Fibroblast of gingiva (primary cell): ENCODE measurements at regions not wholly inside any gene's neighbourhood (a gene's known extent, or its start where the extent isn't known, plus 50 kb on each side); places are given as distances from the start of the nearest gene placed in this dataset.
"Not testable (repeated sequence)": the region's sequence is repeated elsewhere in the genome, so short reads cannot be mapped to it uniquely, and the experiment has no call there.

Source experiments
- DNase-seq: peaks from one replicate; pipeline ENCODE4 v3.0.0-alpha.2; 2011; ENCODE audit warnings: low read depth

DNA sequence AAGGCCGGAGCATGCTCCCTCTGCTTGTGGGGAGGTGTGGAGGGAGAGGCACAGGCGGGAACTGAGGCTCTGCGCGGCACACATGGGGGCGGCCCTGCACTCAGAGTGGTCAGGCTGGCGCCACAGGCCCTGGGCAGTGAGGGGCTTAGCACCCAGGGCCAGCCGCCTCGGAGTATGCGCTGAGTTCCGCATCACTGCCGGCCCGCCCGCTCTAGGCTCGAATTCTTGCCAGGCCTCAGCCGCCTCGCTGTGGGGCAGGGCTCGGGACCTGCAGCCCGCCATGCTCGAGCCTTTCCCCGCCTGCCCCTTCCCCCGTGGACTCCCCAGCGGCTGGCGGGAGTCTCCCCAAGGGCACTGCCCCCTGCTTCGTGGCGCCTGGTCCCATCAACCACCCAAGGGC is 905.9 kb downstream of the SPATA31A6 start:
- DNase-seq = not testable (repeated sequence)

- DNase-seq = not testable (repeated sequence)
Measured at GRCh38 chr9:43110376-43110775, 926.9 kb downstream of the SPATA31A6 start.

DNA sequence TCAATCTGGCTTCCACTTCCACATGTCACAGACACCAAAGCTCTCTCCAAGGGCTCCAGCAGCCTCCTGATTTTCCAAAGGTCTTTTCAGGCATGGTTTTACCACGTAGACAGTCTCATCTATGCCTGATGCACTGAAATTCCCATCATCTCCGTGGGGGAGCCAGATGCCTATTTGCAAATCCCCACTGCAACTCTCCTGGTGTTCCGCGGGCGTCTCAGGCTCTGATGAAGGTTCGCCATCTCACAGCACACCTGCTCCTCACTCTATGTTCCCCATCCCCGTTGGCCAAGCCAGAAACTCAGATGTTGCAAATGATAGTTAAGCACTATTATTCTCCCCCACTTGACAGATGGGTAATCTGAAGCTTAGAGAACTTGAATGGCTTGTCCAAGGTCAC is 929.4 kb downstream of the SPATA31A6 start:
- not testable (repeated sequence) for DNase-seq

GRCh38 chr9:43115813-43116229 is 932.4 kb downstream of the SPATA31A6 start:
- DNase-seq = peak; percentile 40

- DNase-seq = not testable (repeated sequence)
Measured at GRCh38 chr9:43118088-43118865, 934.8 kb downstream of the SPATA31A6 start.

GRCh38 chr9:43119565-43119964 is 936.1 kb downstream of the SPATA31A6 start:
- not testable (repeated sequence) for DNase-seq

GRCh38 chr9:43119978-43120377 is 936.5 kb downstream of the SPATA31A6 start:
- DNase-seq = not testable (repeated sequence)

- not testable (repeated sequence) for DNase-seq
Measured at GRCh38 chr9:43125894-43126293, 942.4 kb downstream of the SPATA31A6 start.

DNA sequence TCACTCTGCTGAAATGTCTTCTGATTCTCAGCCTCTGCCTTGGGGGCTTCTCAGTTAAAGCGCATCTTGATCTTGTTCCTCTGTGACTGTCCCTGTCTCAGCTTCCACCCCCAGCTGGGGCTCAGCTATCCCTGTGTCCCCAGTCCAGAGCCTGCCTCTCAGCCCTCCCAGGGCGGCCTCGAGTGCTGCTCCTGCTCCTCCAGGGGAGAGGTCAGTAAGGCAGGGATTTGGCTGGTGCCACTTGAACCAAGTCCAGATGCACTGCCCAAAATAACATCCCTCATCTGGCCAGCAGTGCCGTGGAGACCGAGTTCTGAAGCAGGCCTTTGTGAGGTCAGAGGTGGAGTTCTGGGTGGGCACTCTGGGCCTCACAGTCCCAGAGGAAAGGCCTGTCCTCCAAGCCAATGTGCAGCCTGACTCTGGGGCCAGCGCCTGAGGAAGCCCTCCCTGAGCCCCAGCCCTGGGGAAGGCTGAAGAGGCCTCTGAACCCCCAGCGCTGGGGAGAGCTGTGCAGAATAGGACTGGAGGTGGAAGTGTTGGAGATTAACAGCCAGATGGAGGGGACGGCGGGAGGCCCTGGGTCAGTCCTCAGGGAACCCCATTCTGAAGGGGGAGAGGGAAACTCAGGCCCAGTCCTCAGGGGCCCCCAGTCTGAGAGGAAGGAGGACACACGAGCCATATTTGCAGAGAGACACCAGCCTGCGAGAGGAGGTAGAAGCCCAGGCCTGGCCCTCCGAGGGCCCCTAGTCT is 943.7 kb downstream of the SPATA31A6 start:
- not testable (repeated sequence) for DNase-seq

DNA sequence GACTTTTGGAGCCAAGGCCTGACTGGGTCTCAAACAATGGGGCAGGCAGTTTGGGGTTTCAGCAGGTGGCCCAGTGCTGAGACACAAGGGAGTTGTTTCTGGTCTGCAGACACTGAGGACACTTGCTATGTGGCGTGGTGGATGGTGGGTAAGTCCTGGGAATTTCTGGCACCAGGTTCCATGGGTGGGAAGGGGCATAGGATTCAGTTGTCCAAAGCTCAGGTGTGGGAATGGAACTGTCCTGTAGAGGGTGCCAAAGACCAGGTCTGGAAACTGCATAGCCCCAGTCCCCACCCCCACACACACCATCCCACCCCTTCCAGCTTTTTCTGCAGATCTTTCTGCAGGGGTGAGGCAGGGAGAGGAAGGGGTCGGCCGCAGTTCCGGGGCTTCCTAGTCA is 944.5 kb downstream of the SPATA31A6 start:
- DNase-seq = not testable (repeated sequence)

GRCh38 chr9:43130744-43131171 is 947.3 kb downstream of the SPATA31A6 start:
- peak; percentile 67 for DNase-seq

DNA sequence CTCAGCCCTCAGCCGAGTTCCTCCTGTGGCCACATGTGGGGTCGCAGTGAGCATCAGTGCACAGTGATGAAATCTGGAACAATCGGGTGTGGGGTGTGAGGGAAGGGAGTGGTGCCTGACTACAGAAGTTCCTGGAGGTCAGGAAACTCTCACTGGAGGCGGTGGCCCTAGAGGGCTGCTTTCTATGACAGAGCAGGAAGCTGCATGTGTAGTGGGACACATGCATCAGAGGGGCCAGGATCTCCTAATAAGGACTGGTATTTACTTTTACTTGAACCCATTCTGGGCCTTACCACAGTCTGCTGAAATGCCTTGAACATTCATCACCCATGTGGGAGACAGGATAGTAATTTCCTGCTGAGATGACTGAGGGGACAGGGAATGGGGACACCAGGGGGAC is 952.0 kb downstream of the SPATA31A6 start:
- DNase-seq = not testable (repeated sequence)

- not testable (repeated sequence) for DNase-seq
Measured at GRCh38 chr9:43138909-43139308, 955.5 kb downstream of the SPATA31A6 start.

DNA sequence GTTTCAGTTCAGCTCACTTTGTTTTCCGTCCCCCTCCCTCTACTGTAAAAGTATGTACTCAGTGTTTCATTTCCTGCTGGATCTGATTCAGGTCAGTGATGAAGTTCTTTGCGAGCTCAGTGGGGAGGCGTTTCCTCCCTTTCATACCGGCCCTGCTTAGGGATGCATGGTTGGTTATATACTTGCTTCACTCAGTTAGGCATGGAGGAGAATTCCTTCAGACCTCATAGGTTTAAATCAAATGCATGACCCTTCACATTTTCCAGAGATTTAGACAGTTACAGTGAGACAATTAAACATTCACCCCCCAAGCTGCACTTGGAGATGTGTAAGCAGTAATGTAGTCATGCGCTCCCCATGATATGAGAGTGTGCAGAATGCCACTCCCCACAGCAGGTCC is 955.9 kb downstream of the SPATA31A6 start:
- DNase-seq = not testable (repeated sequence)

DNA sequence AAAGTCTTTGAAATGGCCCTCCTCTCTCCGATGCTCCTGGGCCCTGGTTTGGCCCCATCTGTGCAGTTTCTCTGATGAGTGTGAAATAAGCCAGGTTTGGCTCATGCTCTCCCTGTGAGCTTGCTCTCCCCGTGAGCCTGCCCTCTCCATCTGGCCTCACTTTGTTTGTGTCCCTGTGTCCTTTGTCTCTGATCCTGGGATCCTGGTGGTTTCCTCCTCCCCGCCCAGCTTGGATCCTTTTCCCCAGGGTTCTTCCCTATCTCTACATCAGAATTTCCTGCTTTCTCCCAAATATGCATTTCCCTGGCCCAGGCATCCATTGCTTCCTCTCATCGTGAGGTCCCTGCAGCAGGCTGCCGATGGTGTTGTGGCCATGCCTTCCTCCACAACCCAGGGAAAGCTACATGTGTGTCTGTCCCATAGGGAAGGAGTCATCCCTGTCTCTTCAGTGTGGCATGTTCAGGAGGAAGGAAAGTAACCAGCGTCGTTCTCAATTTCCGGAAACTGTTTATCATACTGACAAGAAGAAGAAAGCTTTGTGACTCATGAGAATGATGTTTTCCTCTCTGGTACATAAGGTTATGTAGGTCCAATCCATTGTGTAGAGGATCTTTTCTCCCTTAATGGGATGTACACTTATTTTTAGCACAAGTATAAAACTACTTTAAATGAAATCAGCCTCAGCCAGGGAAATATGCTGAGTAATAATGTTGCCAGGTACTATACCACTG is 956.6 kb downstream of the SPATA31A6 start:
- DNase-seq = peak; percentile 4
